ENCODE measurements at regions not wholly inside any gene's neighbourhood (a gene's known extent, or its start where the extent isn't known, plus 50 kb on each side); places are given as distances from the start of the nearest gene placed in this dataset.

DNA sequence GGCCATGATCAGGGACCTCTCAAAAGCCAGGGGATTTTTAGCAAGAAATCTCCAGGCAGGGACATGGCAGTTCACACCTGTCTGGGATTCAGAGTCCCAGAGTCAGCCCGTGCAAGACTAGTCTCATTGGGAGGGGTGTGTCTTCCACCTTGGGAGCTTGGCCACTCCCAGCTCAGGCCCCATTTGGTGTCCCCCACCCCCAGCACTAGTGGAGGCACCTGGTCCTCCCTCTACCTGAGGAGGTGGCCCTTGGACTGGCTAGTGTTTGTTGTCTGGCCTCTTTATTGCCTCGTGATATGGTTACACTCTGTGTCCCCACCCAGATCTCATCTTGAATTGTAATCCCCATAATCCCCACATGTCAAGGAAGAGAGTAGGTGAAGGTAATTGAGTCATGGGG is 140.8 kb upstream of the PHACTR3 start:
- H2BK15ac ChIP-seq (ENCODE audit: low read depth, low read length): no peak overlapping the region
- H3K14ac ChIP-seq (ENCODE audit: insufficient read depth, low read length): no peak overlapping the region; the same call in 1 of the 2 replicates
- H3K18ac ChIP-seq (ENCODE audit: insufficient read length, low read depth, low read length): no peak overlapping the region
- no peak overlapping the region for H3K4me2 ChIP-seq (ENCODE audit: insufficient read depth, insufficient read length, low read length)
- no peak overlapping the region for H4K8ac ChIP-seq (replicated peaks; ENCODE audit: insufficient read length, low read depth, low read length)
- no peak overlapping the region for H2AK5ac ChIP-seq (ENCODE audit: insufficient read length, low read length)
- H3K27ac Mint-ChIP-seq: no peak overlapping the region
- no peaks in the 10 kb centered on the region for H4K20me1 ChIP-seq (ENCODE audit: control insufficient read depth, insufficient read depth, insufficient read length)
- H3K4me1 Mint-ChIP-seq: peaks cover 11% of the 10 kb centered on the region in 2 experiments; a peak in 3 of 4 replicates
- no peak overlapping the region for H4K91ac ChIP-seq (ENCODE audit: insufficient read length, low read depth, low read length)
- WGBS (ENCODE audit: extremely low coverage, insufficient read length, low lambda C conversion rate): no CpG with 5 or more reads among the region's 2 CpGs
- H4K5ac ChIP-seq (ENCODE audit: insufficient read length, low read depth, low read length): no peak overlapping the region
- no peak overlapping the region for H3K56ac ChIP-seq (ENCODE audit: insufficient read length, low read depth, low read length)
- no peaks in the 10 kb centered on the region for H3K4me1 ChIP-seq (ENCODE audit: insufficient read depth, low read length)
- H2BK5ac ChIP-seq (ENCODE audit: insufficient read length, low read length): no peak overlapping the region
- no peaks in the 10 kb centered on the region for H3K79me1 ChIP-seq (ENCODE audit: insufficient read depth, low read depth, low read length, poor library complexity, severe bottlenecking)
- H3K27me3 ChIP-seq (ENCODE audit: insufficient read depth, low read length): no peaks in the 10 kb centered on the region
- H3K9me3 ChIP-seq (ENCODE audit: control insufficient read depth, low read depth, low read length): no peaks in the 10 kb centered on the region
- H2AFZ ChIP-seq (ENCODE audit: low read length): no peak overlapping the region
- no peak overlapping the region for H3K23ac ChIP-seq (ENCODE audit: insufficient read length, low read depth, low read length)
- H3K9me3 Mint-ChIP-seq: no peaks in the 10 kb centered on the region; a peak in 1 of 5 replicates
- no peak overlapping the region for H3K9ac ChIP-seq (ENCODE audit: extremely low read depth, insufficient read length, low read length)
- peaks cover 22% of the 10 kb centered on the region for H3K27me3 Mint-ChIP-seq (ENCODE audit: low read depth)
- H3T11ph ChIP-seq (ENCODE audit: low read length): no peak overlapping the region
- H3K79me2 ChIP-seq (ENCODE audit: insufficient read depth, low read length): no peaks in the 10 kb centered on the region
- no peak overlapping the region for H2BK120ac ChIP-seq (ENCODE audit: low read depth, low read length, poor library complexity, severe bottlenecking)
- H3K27ac ChIP-seq (ENCODE audit: insufficient read length, low read depth, low read length): no peak overlapping the region
- H3K4me3 Mint-ChIP-seq: no peak overlapping the region
- TF ChIP-seq, protein P1, sequence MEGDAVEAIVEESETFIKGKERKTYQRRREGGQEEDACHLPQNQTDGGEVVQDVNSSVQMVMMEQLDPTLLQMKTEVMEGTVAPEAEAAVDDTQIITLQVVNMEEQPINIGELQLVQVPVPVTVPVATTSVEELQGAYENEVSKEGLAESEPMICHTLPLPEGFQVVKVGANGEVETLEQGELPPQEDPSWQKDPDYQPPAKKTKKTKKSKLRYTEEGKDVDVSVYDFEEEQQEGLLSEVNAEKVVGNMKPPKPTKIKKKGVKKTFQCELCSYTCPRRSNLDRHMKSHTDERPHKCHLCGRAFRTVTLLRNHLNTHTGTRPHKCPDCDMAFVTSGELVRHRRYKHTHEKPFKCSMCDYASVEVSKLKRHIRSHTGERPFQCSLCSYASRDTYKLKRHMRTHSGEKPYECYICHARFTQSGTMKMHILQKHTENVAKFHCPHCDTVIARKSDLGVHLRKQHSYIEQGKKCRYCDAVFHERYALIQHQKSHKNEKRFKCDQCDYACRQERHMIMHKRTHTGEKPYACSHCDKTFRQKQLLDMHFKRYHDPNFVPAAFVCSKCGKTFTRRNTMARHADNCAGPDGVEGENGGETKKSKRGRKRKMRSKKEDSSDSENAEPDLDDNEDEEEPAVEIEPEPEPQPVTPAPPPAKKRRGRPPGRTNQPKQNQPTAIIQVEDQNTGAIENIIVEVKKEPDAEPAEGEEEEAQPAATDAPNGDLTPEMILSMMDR (conservative IDR thresholded peaks at IDR 0.05): no peak
- H3K23me2 ChIP-seq (ENCODE audit: insufficient read length, low read depth, low read length, poor library complexity, severe bottlenecking): no peaks in the 10 kb centered on the region
- H3K4ac ChIP-seq (ENCODE audit: low read depth, low read length): no peak overlapping the region
- no peak overlapping the region for H2BK12ac ChIP-seq (ENCODE audit: insufficient read length, low read depth, low read length)
- DNase-seq: no peak
- no peaks in the 10 kb centered on the region for H3K36me3 Mint-ChIP-seq (ENCODE audit: insufficient read depth in 1 of 3, low read depth in 3 of 3)
- no peak overlapping the region for H2BK20ac ChIP-seq (ENCODE audit: low read depth, low read length, poor library complexity, severe bottlenecking)

Measured in H9 (cell line).